Endometrium (tissue), 2 donors: ENCODE measurements at regions not wholly inside any gene's neighbourhood (a gene's known extent, or its start where the extent isn't known, plus 50 kb on each side); places are given as distances from the start of the nearest gene placed in this dataset.

ENCODE experiments used
- FAIRE-seq: peaks from 2 replicates; lab custom pipeline; 2012; peaks lifted over from hg19 to GRCh38; lab: Jason Lieb, UNC
- donor health status: control.
- donor health status: control.

DNA sequence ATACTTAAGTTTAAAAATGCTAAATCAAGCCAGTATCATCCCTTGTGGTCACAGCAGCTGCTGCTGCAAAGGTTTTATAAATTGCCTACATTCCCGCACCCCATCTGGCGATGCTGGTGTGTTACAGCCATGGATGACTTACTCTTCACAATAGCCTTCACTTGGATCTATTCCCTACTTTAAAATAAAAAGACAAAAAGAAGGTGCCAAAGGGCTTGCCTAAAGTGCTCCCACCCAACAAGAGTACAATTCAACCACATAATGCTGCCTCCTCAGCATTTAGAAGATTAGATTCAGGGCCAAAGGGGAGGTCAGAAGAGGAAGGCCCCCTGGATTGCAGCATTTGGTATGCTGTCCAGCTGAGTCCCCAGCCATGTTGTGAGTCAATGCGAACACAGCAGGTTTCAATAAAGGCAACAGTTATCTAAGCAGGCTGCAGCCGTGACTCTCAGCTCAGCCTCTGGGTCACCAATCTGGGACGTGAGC is 176.1 kb downstream of the DAD1 start:
- FAIRE-seq = no peak

DNA sequence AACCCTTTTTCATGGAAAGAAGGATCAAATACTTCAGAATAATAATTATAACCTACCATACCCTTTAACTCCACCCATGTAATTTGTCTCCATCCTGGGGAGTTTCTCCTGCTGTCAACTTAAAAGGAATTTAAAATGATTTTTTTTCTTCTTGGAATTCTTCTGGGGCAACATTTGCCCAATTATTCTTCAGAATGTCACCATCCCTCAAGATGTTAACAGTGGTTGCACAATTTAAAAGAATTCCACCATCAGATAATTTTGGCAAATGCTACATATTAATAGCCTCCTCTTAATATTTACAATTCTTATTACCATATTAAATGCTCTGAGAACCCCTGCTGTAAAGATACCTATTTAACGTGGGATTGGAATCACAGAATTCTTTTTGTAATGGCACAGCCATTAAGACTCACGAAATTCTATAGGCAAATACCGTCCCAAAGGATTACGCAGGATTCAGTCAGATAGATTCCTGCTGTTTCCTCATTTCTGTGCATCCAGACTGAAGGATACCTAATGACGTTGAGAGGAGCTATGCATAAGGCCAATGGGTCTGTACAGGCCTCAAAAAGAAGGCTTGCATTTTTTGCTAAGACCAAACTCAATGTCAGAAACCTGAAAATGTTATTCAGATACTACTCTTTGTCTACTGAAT is 177.5 kb downstream of the DAD1 start:
- FAIRE-seq = no peak

DNA sequence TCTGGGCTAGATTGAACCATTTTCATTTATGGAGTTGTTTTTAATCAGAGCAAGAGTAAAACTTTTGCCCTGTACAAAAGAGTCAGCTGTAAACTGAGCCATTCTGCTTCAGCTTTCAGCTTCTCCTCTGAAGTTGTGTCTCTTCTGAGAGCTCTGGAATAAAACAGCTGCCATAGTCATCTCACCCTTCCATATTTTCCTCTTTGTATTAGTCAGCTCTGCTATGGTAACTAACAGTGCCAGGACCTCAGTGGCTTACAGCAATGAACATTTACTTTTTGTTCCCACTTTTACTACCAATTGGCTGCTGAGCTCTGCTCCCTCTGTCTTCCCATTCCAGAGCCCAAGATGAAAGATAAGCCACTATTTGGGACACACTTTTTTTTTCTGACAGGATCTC is 178.5 kb downstream of the DAD1 start:
- no peak for FAIRE-seq

DNA sequence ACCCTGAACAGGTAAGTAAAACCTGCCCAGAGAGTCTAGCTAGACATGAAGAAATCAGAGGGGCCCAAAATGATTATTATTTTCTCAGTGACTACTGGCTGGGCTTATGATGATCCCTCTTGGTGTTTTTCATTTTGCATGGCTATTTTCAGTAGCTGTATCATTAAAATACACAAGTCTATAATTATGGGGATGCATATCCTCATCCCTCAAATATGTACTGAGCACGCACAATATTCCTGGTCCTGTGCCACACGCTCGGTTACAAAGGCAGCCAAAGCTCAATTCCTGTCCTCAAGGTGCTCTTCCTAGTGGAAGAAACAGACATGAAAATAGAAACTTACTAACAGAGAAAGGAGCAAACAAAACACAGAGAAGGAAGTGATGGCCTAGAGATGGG is 180.0 kb downstream of the DAD1 start:
- no peak for FAIRE-seq

DNA sequence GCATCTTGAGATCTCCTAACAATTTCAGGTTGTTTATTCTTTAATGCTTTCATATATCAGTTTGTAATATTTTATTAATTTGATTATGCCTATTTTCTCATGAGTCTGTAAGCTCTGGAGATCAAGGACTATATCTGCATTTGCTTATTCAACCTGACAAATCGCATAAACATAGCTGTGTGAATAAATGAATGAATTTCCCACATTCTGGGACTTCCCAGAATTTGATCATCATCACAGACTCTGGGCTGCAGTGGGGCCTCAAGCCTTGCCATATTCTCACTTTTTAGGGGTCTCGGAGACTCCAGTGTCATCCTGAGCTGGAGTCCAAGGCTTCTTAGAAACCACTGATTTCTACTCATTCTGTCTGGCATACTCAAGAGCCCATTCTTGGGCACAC is 180.5 kb downstream of the DAD1 start:
- no peak for FAIRE-seq

DNA sequence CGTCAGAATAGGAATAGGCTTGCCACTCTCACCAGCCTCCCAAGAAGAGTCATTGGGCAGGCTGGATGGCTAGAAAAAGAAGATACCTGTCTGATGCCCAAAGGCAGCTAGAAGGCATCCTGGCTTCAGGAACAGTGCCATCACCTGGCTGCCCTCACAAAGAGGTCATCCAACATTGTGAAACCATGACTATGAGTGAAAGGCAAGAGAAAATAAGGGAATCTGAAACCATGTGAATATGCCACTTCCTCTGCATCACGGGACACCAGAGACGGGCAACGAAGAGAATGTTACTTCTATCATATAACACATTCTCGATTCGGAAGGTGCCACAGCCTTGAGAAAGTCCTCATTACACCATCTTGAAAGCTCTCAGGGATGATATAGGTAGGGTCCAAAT is 182.0 kb downstream of the DAD1 start:
- FAIRE-seq = no peak

DNA sequence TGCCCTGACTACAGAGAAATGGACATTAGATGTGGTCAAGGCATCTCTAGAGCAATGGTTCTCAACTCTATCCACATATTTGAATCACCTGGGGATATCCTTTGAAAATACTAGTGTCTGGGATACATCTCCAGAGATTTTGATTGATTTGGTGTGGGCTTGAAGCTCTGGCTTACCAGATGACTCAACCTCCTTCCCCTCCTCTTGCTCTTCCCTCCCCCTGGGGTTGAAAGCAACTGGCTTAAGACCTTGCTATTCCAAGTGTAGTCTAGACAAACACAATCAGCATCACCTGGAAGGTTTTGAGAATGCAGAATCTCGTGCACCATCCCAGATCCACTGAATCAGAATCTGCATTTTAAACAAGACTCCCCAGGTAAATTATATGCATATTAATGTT is 183.8 kb downstream of the DAD1 start:
- FAIRE-seq = no peak

DNA sequence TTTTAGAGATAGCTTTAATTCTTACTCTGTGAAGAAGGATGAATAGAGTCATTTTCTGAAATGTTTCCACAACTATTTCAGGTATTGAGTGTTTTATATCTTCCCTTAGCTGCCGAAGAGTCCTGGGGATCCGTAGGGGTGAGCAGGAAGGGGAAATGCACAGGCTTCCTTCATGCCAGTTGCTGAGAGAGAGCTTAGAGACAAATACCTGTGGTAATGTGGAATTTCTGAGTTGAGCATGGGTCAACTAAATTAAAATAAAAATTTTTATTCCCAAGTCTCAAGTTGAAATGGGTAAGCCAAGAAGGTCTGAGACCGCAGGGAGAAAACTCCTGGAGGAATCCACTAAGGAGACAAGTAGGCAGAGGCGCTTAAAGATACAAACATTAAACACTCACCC is 185.7 kb downstream of the DAD1 start:
- FAIRE-seq = no peak

DNA sequence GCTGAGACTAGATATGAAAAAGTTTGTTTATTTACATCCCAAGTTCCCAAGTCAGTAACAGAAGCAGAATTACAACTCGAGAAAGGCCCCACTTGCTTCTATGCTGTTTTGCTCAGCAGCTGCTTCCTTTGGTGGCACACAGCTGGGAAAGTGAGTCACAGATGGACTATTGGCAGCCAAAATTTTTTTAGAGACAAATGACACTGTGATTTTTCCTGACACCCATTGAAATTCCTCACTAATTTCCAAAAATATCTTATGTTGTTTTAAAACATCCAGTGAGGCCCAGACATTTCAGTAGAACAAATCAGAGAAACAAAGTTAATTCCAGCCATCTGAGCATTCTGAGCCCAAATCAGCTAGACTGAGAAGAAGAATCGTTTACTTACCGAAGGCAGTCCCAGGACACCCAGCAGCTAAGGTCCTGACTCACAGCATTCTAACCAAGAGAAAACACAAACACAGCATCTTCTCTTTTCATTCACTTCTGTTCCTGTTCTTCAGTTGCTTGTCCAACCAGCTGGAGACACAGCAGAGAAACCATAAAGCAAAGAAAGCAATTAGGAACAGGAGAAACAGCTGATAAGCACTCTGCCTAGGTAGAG is 188.3 kb downstream of the DAD1 start:
- no peak for FAIRE-seq

DNA sequence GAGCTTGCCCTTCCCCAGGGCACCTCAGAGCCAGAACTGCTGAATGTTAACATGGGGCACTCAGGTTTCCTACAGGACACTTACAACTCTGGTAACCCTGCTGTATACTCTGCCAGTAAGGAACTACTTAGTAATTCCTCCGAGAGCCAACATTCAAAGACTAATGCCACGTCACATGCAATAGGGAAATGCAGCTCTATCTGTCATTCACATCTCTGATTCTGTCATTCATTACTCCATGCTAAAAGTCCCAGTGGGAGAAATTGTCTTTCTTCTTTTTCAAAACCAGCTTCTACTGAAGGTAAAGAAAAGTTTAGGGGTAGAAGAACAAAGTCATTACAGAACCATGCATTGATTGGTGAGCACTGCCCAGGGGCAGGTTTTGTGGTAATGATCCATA is 189.2 kb downstream of the DAD1 start:
- FAIRE-seq = no peak

DNA sequence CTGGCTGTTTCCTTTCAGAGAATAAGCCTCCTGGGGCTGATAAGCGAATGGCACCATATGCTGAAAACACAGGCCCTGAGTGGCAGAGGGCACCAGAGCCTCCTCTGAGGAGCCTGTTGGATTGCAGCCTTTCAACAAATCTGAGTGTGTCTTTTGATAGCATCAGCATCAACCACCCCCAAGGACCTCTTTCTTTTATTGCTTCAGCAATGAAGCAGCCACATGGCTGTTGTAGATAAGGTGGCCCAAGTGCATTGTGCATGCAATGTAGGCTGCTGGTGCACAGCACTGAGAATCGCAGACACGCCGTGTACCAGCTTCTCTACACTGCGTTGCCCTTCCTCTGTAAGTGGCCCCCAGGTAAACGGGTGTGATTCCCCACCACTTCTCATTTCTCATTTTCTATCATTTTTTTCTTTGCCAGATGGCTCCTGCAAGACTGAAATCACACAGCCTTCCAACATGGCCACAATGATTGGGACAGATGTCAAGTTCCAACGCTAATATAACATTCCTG is 191.7 kb downstream of the DAD1 start:
- FAIRE-seq = no peak

DNA sequence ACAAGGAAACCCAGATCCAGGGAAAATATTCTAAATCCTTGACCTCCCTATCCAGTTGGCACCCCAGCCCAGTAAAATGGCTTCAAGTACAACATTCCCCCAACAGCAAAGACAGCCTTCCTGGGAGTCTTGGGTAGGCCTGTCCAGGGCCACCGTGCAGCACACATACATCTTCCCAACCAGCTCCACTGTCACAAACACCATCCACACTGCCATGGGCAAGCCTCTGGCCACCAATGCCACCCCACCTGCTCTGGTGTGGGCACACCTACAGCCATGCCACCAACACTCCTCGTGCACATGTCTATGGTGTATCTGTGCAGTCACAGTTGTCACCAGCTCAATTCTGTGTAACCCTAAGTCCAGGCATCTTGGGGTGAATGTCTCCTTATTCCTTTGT is 193.2 kb downstream of the DAD1 start:
- FAIRE-seq = no peak

DNA sequence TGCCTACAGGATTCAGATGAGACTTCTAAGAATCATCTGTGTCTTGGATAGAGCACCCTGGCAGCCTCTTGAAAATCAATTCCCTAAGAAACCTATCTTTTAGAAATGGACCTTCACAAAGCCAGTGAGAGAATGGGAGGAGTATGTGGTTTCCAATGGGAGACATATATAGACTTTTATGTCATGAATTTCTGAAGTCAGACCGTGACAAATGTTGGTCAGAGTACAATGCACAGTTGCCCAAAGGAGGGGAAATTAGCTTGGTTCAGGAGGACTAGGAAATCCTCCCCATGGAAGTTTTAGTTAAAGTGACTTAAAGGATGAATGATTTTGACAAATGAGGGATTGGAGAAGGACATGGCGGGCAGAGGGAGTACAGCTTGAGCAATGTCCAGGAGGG is 194.4 kb downstream of the DAD1 start:
- FAIRE-seq = no peak

DNA sequence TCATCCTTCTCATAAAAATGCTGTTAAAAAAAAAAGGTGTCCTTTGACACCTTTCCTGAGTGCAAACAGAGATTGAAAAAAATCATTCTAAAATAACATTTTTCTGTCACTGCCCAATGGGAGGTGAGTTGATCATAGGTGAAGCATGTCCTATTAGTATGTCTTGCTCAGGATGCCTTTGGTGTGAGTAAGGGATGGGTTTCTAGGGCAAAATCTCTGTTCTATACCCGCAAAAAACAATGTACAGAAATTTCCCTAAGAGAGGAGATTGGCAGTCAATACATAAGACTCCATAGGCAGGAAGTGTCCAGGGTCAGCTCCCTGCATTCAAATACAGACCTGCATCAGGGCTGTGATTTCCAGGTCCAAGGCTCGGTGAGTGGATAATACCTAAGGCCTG is 195.2 kb downstream of the DAD1 start:
- no peak for FAIRE-seq

DNA sequence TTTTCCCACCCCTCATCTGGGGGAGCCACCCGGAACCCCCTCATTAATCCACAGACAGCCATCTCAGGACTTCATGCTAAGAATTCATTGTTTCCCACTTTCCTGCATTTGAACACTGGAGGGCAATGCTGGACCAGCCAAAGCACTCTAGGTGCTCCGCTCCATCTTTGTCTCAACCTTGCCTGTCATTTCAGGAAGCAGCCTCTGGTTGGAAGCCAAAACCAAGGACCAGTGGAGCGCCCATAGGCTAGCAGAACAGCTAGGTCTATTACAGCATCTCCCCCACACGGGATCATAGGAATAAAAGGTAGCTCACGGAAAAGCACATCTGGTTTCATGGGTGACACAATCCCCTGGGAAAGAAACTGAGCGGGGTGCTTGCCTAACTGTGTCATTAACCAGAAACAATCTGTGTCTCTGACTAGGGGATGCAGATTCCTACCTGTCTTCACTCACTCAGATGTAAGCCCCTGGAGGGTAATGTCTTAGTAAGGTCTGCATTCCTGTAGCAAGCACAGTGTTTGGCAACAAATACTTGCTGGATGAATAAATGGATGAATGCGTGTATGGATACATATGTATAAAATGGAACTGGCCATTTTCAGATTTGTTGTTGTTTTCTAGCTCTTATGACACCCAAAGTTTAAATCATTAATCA is 197.0 kb downstream of the DAD1 start:
- FAIRE-seq = no peak

DNA sequence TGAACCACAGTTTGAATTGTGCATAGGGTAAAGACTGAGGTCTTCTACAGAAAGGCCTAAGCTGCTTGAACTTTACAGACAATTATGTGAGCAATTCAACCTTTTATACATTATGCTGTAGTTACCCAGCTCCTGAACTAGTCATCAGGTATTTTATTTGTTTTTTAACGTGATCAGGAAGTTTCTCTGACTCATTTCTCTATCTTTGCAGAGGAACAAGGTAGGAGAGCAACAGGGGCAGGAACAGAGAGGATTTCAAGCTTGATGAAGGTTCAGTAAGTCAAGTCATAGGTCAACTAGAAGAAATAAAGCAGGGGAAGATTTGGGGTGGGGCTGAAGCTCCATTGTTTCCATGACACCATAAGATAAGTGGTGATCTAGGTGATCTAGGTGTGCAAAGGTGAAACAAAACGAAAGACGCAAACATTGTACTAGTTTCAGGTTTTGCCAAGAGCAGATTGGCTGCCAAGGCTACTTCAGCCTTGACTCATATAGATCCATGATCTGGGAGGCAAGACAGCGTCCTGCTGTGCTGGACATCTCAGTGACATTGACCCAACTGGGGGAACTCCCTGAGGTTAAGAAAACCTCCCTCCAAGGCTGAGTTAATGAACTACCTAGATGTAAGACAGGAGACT is 198.1 kb downstream of the DAD1 start:
- no peak for FAIRE-seq

DNA sequence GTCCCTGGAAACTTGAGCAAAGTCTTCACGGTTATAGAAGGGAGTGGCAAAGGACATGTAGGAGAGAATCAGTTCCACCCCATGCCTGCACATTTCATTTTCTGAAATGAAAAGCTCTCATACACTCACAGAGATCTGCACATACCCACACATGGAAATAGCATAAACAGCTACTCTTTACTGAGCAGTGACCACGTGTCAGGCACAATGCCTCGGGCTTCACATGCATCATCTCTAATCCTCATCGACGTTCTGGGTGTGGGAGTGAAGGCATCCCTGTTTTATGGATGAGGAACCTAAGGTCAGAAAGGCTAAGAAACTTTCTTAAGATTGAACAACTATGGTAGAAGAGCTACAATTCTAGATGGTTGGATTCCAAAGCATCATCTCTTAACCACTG is 198.8 kb downstream of the DAD1 start:
- no peak for FAIRE-seq

DNA sequence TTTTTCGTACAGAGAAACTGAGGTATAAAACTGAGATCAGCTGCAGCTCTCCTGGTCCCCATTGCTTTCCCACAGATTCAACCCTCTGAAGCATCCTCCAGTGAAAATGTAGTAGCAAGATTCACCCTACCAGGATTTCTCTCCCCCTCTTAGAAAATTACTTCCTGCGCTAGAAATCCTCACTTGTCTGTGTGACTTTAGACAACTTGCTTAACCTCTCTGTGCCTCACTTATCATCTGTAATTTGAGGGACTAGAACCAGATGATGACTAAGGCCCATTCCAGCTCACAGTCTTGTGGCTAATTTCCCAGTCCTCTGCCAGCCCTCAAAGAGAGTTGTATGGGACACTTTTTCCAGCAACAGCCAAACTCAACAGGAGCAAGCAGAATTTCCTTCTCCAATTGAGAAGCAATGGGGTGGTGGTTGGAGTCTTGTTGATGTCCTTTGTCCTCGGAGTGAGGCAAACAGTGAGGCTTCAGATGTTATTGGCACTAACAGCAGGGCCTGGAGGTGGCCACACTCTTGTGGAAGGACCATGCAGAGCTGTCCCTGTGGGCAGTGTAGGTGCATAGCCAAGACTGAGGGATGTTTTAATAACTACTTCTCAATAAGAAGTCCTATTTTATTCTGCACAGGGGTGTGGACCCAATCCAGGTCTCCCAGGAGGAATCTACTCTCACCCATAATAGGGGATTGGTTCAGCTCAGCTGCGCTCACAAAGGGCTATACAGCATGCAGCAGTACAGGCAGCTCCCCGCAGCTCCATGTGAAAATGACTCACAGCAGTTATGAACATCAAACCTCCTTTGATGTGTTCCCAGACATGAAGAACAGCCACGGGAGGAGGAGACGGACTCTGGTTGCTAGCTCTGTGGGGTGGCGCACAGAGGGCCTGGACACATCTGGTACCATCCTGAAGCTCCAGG is 200.1 kb downstream of the DAD1 start:
- no peak for FAIRE-seq

DNA sequence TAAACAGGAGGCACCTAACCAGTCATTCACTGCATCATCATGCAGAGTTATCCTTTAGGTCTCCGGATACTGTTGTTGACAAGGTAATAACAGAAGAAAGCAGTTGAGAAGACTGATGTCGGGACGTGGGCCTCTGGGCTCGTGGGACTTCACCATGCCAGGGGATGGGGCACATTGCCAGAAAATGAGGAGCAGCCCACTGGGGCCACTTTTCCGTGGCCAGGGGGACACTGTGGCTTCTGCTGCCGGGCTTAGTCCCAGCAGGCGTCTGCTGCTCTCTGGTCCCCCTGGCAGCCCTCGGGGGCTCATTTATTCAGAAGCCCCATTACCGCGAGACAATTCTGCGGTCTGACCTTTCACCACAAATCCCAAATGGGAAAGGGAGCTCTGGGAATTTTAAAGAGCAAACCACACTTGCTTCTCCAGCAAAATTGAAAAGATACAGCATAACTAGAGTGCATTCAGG is 201.2 kb downstream of the DAD1 start:
- no peak for FAIRE-seq

DNA sequence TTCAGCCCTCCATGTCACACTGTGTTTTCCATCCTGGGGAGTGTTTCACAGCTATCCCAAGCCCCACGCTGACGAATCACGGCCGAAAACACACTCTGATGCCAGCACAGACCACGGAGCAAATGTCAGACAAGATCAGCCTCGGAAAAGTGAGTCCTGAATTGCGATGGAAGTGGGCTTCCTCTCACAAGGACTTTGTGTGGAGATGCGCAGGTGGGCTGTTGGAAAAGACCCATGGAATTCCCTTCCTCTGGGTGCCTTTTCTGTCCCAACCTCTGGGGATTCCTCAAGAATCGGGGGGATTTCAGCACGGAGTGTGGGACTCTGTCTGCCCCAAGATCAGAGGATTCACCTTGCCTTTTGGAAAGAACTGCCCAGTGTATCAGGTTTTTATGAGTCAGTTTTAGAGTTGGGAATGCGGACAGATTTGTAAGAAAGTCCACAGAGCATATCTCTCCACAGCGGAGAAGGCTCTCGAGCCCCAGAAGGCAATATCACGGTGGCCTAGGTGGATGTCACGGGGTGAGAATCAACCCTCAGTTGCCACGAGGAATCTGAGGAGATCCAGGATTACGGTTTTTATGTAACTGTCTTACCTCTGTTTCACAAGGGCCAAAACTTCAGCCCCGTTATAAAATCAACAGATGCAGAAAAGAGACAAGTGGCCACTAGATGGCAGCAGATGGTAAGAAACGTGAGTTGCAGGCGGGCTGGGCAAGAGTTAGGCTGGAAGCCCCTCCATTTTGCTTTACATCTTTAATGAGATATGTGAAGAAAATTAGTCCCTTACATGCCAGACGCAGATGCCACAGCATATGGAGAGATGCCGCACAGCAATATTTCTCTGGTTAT is 201.9 kb downstream of the DAD1 start:
- FAIRE-seq = no peak

DNA sequence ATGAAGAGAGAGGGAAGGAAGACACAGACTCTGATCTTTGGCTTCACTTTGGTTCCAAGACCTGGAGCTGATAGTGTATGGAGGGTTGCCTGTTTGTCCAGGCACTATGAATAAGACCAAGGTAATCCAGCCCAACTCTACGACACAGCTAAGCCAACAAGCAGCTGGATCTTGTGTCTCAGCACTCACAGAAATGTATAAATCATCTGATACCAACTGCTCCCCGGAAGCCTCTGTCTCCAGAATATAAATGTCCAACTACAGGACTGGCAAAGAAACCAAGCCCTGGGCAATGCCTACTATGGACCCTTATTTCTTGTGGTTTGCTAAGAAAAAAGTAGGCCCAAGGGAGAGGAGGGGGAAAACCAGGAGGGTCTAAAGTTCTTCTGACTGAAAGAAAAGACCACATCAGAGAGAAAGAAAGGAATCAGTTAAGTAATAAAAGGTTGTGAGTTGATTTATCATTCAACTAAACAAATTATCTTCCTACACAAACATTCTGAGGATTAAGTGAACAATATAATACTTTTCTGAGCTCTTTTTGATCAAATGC is 204.0 kb downstream of the DAD1 start:
- FAIRE-seq = no peak
